ENCODE measurements at regions not wholly inside any gene's neighbourhood (a gene's known extent, or its start where the extent isn't known, plus 50 kb on each side); places are given as distances from the start of the nearest gene placed in this dataset.
"Not testable (repeated sequence)": the region's sequence is repeated elsewhere in the genome, so short reads cannot be mapped to it uniquely, and the experiment has no call there.

GRCh38 chr9:10843151-10843550 is 230.3 kb upstream of the PTPRD start:
- peak; percentile 2 for DNase-seq

GRCh38 chr9:10855847-10856246 is 243.0 kb upstream of the PTPRD start:
- peak; percentile 19 for DNase-seq

GRCh38 chr9:10858817-10859216 is 246.0 kb upstream of the PTPRD start:
- no peak for DNase-seq

GRCh38 chr9:10863476-10863875 is 250.7 kb upstream of the PTPRD start:
- no peak for DNase-seq

- DNase-seq, result no peak
Observed at GRCh38 chr9:10867194-10867593, 254.4 kb upstream of the PTPRD start.

GRCh38 chr9:10869687-10870086 is 256.9 kb upstream of the PTPRD start:
- DNase-seq, result no peak

- DNase-seq, result no peak
Observed at GRCh38 chr9:10873999-10874398, 261.2 kb upstream of the PTPRD start.

- no peak for DNase-seq
Observed at GRCh38 chr9:10875752-10876151, 262.9 kb upstream of the PTPRD start.

- DNase-seq, result no peak
Observed at GRCh38 chr9:10876333-10876732, 263.5 kb upstream of the PTPRD start.

- not testable (repeated sequence) for DNase-seq
Observed at GRCh38 chr9:10890266-10890665, 277.5 kb upstream of the PTPRD start.

GRCh38 chr9:10899509-10899908 is 286.7 kb upstream of the PTPRD start:
- DNase-seq, result no peak

GRCh38 chr9:10903969-10904368 is 291.2 kb upstream of the PTPRD start:
- no peak for DNase-seq

- DNase-seq, result no peak
Observed at GRCh38 chr9:10910779-10911178, 298.0 kb upstream of the PTPRD start.

- DNase-seq, result no peak
Observed at GRCh38 chr9:10911373-10911772, 298.6 kb upstream of the PTPRD start.

GRCh38 chr9:10917001-10917400 is 304.2 kb upstream of the PTPRD start:
- DNase-seq, result no peak

GRCh38 chr9:10921671-10922070 is 308.9 kb upstream of the PTPRD start:
- no peak for DNase-seq

GRCh38 chr9:10925896-10926295 is 313.1 kb upstream of the PTPRD start:
- DNase-seq, result peak; percentile 28

GRCh38 chr9:10928372-10928771 is 315.6 kb upstream of the PTPRD start:
- no peak for DNase-seq

- no peak for DNase-seq
Observed at GRCh38 chr9:10930081-10930480, 317.3 kb upstream of the PTPRD start.

GRCh38 chr9:10946676-10947410 is 334.0 kb upstream of the PTPRD start:
- no peak for DNase-seq

- no peak for DNase-seq
Observed at GRCh38 chr9:10957878-10958277, 345.1 kb upstream of the PTPRD start.

- no peak for DNase-seq
Observed at GRCh38 chr9:10961883-10962282, 349.1 kb upstream of the PTPRD start.

GRCh38 chr9:10983251-10983650 is 370.4 kb upstream of the PTPRD start:
- no peak for DNase-seq

- DNase-seq, result no peak
Observed at GRCh38 chr9:10999646-11000045, 386.8 kb upstream of the PTPRD start.

- DNase-seq, result no peak
Observed at GRCh38 chr9:11001546-11001945, 388.7 kb upstream of the PTPRD start.
